HEK293 (cell line): ENCODE measurements at regions not wholly inside any gene's neighbourhood (a gene's known extent, or its start where the extent isn't known, plus 50 kb on each side); places are given as distances from the start of the nearest gene placed in this dataset.

Experiments used
- CTCF ChIP-seq: fragments of 450-650 bp; formaldehyde crosslinking; IDR thresholded peaks from 2 replicates; pipeline ENCODE4 v1.5.1; 2016; ENCODE audit warnings: missing biosample characterization, missing genetic modification characterization
- KLF9 ChIP-seq: fragments of 450-650 bp; formaldehyde crosslinking; IDR thresholded peaks from 2 replicates; pipeline ENCODE4 v1.5.1; 2016; ENCODE audit warnings: missing biosample characterization, missing genetic modification characterization, low read depth
- PATZ1 ChIP-seq: fragments of 450-650 bp; formaldehyde crosslinking; IDR thresholded peaks from 2 replicates; pipeline ENCODE4 v1.5.1; 2016; ENCODE audit warnings: missing biosample characterization, missing genetic modification characterization
- SP2 ChIP-seq: fragments of 450-650 bp; formaldehyde crosslinking; IDR thresholded peaks from 2 replicates; pipeline ENCODE4 v1.5.1; 2016; ENCODE audit warnings: missing biosample characterization, missing genetic modification characterization
- YY1 ChIP-seq: fragments of 450-650 bp; formaldehyde crosslinking; IDR thresholded peaks from 2 replicates; pipeline ENCODE4 v1.5.1; 2018; ENCODE audit warnings: missing biosample characterization, missing genetic modification characterization
- ZNF133 ChIP-seq: fragments of 450-650 bp; formaldehyde crosslinking; IDR thresholded peaks from 2 replicates; pipeline ENCODE4 v1.5.1; 2016; ENCODE audit warnings: missing biosample characterization, missing genetic modification characterization
- ZNF223 ChIP-seq: fragments of 450-650 bp; formaldehyde crosslinking; IDR thresholded peaks from 2 replicates; pipeline ENCODE4 v1.5.1; 2016; ENCODE audit warnings: missing biosample characterization, missing genetic modification characterization
- ZNF239 ChIP-seq: fragments of 450-650 bp; formaldehyde crosslinking; IDR thresholded peaks from 2 replicates; pipeline ENCODE4 v1.5.1; 2016; ENCODE audit warnings: missing biosample characterization, missing genetic modification characterization
- ZNF274 ChIP-seq, 2 experiments: fragments of 200-500 bp in 1 of 2; fragments of 450-650 bp in 1 of 2; sonication (Bioruptor generic) in 1 of 2; formaldehyde crosslinking in 1 of 2; IDR thresholded peaks; 2 replicates each; pipeline versions ENCODE4 v1.5.1 to v1.6.1; 2014 to 2016; ENCODE audit warnings: borderline replicate concordance in 1 of 2, inconsistent platforms in 1 of 2, low read length in 1 of 2, missing biosample characterization in 1 of 2, missing genetic modification characterization in 1 of 2
- ZNF629 ChIP-seq: fragments of 450-650 bp; formaldehyde crosslinking; IDR thresholded peaks from 2 replicates; pipeline ENCODE4 v1.5.1; 2017; ENCODE audit warnings: missing biosample characterization, missing genetic modification characterization
- ZSCAN5A ChIP-seq: fragments of 450-650 bp; formaldehyde crosslinking; IDR thresholded peaks from 2 replicates; pipeline ENCODE4 v1.5.1; 2016; ENCODE audit warnings: missing biosample characterization, missing genetic modification characterization
- TF ChIP-seq, protein P1 (sequence below): fragments of 450-650 bp; formaldehyde crosslinking; IDR thresholded peaks from 2 replicates; pipeline ENCODE4; 2016; ENCODE audit warnings: missing biosample characterization, missing genetic modification characterization
- TF ChIP-seq, protein P2 (sequence below): fragments of 450-650 bp; formaldehyde crosslinking; IDR thresholded peaks from 2 replicates; pipeline ENCODE4 v1.5.1; 2016; ENCODE audit warnings: missing biosample characterization, missing genetic modification characterization

GRCh38 chr2:136058262-136058661, 59.7 kb downstream of the CXCR4 start:
- TF ChIP-seq KLF9 (tag by site-specific recombination) (no peak), SP2 (tag by site-specific recombination) (no peak), CTCF (tag by site-specific recombination) (no peak), PATZ1 (tag by site-specific recombination) (no peak), ZSCAN5A (tag by site-specific recombination) (no peak), ZNF239 (tag by site-specific recombination) (no peak), ZNF223 (tag by site-specific recombination) (no peak), ZNF274 (IDR thresholded peaks at IDR 0.05; ENCODE audit: low read length) (no peak), ZNF274 (tag by site-specific recombination; IDR thresholded peaks at IDR 0.05; ENCODE audit: borderline replicate concordance) (no peak), YY1 (no peak), ZNF629 (tag by site-specific recombination) (no peak), ZNF133 (tag by site-specific recombination) (no peak)
- TF ChIP-seq, protein P1, sequence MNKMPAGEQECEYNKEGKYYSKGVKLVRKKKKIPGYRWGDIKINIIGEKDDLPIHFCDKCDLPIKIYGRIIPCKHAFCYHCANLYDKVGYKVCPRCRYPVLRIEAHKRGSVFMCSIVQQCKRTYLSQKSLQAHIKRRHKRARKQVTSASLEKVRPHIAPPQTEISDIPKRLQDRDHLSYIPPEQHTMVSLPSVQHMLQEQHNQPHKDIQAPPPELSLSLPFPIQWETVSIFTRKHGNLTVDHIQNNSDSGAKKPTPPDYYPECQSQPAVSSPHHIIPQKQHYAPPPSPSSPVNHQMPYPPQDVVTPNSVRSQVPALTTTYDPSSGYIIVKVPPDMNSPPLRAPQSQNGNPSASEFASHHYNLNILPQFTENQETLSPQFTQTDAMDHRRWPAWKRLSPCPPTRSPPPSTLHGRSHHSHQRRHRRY = no peak
- TF ChIP-seq, protein P2, sequence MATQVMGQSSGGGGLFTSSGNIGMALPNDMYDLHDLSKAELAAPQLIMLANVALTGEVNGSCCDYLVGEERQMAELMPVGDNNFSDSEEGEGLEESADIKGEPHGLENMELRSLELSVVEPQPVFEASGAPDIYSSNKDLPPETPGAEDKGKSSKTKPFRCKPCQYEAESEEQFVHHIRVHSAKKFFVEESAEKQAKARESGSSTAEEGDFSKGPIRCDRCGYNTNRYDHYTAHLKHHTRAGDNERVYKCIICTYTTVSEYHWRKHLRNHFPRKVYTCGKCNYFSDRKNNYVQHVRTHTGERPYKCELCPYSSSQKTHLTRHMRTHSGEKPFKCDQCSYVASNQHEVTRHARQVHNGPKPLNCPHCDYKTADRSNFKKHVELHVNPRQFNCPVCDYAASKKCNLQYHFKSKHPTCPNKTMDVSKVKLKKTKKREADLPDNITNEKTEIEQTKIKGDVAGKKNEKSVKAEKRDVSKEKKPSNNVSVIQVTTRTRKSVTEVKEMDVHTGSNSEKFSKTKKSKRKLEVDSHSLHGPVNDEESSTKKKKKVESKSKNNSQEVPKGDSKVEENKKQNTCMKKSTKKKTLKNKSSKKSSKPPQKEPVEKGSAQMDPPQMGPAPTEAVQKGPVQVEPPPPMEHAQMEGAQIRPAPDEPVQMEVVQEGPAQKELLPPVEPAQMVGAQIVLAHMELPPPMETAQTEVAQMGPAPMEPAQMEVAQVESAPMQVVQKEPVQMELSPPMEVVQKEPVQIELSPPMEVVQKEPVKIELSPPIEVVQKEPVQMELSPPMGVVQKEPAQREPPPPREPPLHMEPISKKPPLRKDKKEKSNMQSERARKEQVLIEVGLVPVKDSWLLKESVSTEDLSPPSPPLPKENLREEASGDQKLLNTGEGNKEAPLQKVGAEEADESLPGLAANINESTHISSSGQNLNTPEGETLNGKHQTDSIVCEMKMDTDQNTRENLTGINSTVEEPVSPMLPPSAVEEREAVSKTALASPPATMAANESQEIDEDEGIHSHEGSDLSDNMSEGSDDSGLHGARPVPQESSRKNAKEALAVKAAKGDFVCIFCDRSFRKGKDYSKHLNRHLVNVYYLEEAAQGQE (tag by site-specific recombination) = no peak
